ENCODE measurements at regions not wholly inside any gene's neighbourhood (a gene's known extent, or its start where the extent isn't known, plus 50 kb on each side); places are given as distances from the start of the nearest gene placed in this dataset.
"Not testable (repeated sequence)": the region's sequence is repeated elsewhere in the genome, so short reads cannot be mapped to it uniquely, and the experiment has no call there.

DNA sequence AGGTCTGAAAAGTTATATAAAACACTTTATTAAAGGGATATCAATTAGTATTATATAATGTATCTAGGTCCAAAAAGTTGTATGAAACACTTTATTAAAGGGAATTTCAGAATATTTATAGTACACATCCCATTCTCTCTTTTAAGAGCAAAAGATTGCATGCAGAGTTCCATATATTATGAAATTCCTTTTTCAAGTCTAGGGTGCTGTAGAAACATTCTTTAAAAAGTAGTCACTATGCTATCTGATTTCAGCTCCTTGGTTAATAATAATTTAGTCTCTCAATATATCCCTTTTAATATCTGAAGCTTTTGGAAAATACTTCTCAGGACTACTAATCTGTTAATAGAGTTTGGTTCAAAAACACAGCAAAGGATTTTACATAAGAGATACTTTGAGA, 1496.1 kb upstream of the C9orf72 start:
- Histone ChIP-seq H3K4me3 (no peak overlapping the region), H3K36me3 (no peaks in the 10 kb centered on the region), H4K20me1 (no peaks in the 10 kb centered on the region), H3K27ac (no peak overlapping the region), H3K4me1 (no peaks in the 10 kb centered on the region), H3K4me2 (no peak overlapping the region), H3K9ac (no peak overlapping the region), H3K27me3 (no peaks in the 10 kb centered on the region), H3K9me3 (replicated peaks in 1 of 11) (no peaks in the 10 kb centered on the region)
- no peak for TF ChIP-seq Cebpa-rat (IDR thresholded peaks at IDR 0.05)

- no peaks in the 10 kb centered on the region for H3K9me3 ChIP-seq (replicated peaks in 1 of 11)
- no peak overlapping the region for H3K9ac ChIP-seq
- no peaks in the 10 kb centered on the region for H3K4me1 ChIP-seq
- H3K27me3 ChIP-seq: no peaks in the 10 kb centered on the region
- no peak overlapping the region for H3K4me2 ChIP-seq
- H3K4me3 ChIP-seq: no peak overlapping the region
- TF ChIP-seq Cebpa-rat (IDR thresholded peaks at IDR 0.05): no peak
- no peaks in the 10 kb centered on the region for H3K36me3 ChIP-seq
- no peaks in the 10 kb centered on the region for H4K20me1 ChIP-seq
- no peak overlapping the region for H3K27ac ChIP-seq
Measured at GRCh38 chr9:29078063-29078666, 1504.9 kb upstream of the C9orf72 start.

- H3K9ac ChIP-seq: no peak overlapping the region
- no peak overlapping the region for H3K4me2 ChIP-seq
- H3K27ac ChIP-seq: no peak overlapping the region
- no peak overlapping the region for H3K4me3 ChIP-seq
- TF ChIP-seq Cebpa-rat (IDR thresholded peaks at IDR 0.05): no peak
- no peaks in the 10 kb centered on the region for H3K9me3 ChIP-seq (replicated peaks in 1 of 11)
- no peaks in the 10 kb centered on the region for H4K20me1 ChIP-seq
- no peaks in the 10 kb centered on the region for H3K36me3 ChIP-seq
- no peaks in the 10 kb centered on the region for H3K27me3 ChIP-seq
- H3K4me1 ChIP-seq: no peaks in the 10 kb centered on the region
Measured at GRCh38 chr9:29100762-29101161, 1527.5 kb upstream of the C9orf72 start.

GRCh38 chr9:29104166-29104565, 1530.9 kb upstream of the C9orf72 start:
- H3K27ac ChIP-seq; H3K4me3 ChIP-seq; H3K27me3 ChIP-seq; H3K4me1 ChIP-seq; H3K36me3 ChIP-seq; H4K20me1 ChIP-seq; H3K9me3 ChIP-seq (replicated peaks in 1 of 11); H3K9ac ChIP-seq; H3K4me2 ChIP-seq: not testable (repeated sequence)

GRCh38 chr9:29118555-29118954, 1545.3 kb upstream of the C9orf72 start:
- H3K9ac ChIP-seq: no peak overlapping the region
- H3K27ac ChIP-seq: no peak overlapping the region
- H3K4me2 ChIP-seq: no peak overlapping the region
- no peaks in the 10 kb centered on the region for H4K20me1 ChIP-seq
- TF ChIP-seq Cebpa-rat (IDR thresholded peaks at IDR 0.05): no peak
- no peak overlapping the region for H3K4me3 ChIP-seq
- no peaks in the 10 kb centered on the region for H3K4me1 ChIP-seq
- no peaks in the 10 kb centered on the region for H3K36me3 ChIP-seq
- H3K9me3 ChIP-seq (replicated peaks in 1 of 11): no peaks in the 10 kb centered on the region
- H3K27me3 ChIP-seq: no peaks in the 10 kb centered on the region

GRCh38 chr9:29126783-29127182, 1553.5 kb upstream of the C9orf72 start:
- Histone ChIP-seq H3K4me3 (no peak overlapping the region), H3K4me1 (peaks cover 0 to 16% (median 0%) of the 10 kb centered on the region in 10 experiments; a peak in 1 of 20 replicates), H3K27me3 (no peaks in the 10 kb centered on the region), H3K36me3 (no peaks in the 10 kb centered on the region), H3K27ac (peak overlapping the region in 1 of 11 experiments; percentile 20; a peak in 1 of 22 replicates), H4K20me1 (no peaks in the 10 kb centered on the region), H3K9me3 (replicated peaks in 1 of 11) (peaks cover 41 to 57% (median 50%) of the 10 kb centered on the region in 11 experiments), H3K9ac (no peak overlapping the region), H3K4me2 (peak overlapping the region in 2 of 11 experiments; percentile 0 to 26; a peak in 2 of 22 replicates)
- TF ChIP-seq Cebpa-rat (IDR thresholded peaks at IDR 0.05): no peak

DNA sequence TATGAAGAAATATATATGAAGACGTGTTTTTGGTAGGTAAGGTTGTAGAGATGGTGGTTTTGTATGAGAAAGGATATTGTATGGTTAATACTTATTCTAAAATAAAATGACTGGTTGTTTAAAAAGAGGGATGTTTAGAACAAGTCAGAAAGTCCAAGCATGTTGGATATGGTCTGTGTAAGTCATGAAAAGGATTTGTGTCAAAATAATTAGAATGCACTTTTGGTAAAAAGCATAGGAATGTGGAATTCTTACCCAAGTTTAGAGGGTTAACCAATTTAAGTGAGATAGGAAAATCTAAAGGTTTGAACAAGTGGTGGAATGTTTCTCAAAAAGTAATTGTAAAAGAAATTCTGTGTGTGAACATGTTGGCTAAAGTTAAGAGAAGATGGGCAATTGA, 1556.5 kb upstream of the C9orf72 start:
- Histone ChIP-seq H3K4me2 (no peak overlapping the region), H3K4me1 (peaks cover 0 to 16% (median 0%) of the 10 kb centered on the region in 10 experiments; a peak in 1 of 20 replicates), H3K4me3 (no peak overlapping the region), H3K9ac (no peak overlapping the region), H3K27me3 (no peaks in the 10 kb centered on the region), H3K9me3 (replicated peaks in 1 of 11) (peaks cover 44 to 59% (median 57%) of the 10 kb centered on the region in 11 experiments), H3K27ac (no peak overlapping the region), H4K20me1 (no peaks in the 10 kb centered on the region), H3K36me3 (no peaks in the 10 kb centered on the region)
- no peak for TF ChIP-seq Cebpa-rat (IDR thresholded peaks at IDR 0.05)

DNA sequence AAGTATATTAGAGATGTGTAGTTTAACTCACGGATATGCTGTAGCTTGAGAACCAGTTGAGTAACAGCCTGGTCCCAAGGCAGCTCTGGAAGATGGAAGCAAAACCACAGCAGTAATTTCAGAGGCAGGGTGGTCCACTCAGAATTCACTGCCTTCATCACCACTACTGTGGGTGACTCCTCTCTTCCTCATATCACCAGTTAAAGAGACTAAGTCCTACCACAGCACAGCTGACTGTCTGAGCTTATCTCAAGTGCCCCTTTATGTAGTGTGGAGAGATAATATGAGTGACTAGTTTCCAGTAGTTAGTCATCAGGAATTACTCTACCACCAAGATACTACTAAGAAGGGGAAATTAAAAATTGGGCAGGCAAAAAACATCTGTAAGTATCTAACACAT, 1571.2 kb upstream of the C9orf72 start:
- Histone ChIP-seq H3K27me3 (no peaks in the 10 kb centered on the region), H3K9ac (no peak overlapping the region), H3K4me1 (no peaks in the 10 kb centered on the region), H3K4me3 (no peak overlapping the region), H4K20me1 (no peaks in the 10 kb centered on the region), H3K4me2 (no peak overlapping the region), H3K36me3 (no peaks in the 10 kb centered on the region), H3K27ac (no peak overlapping the region), H3K9me3 (replicated peaks in 1 of 11) (peaks cover 0 to 6% (median 0%) of the 10 kb centered on the region in 11 experiments; a peak in 3 of 22 replicates)
- no peak for TF ChIP-seq Cebpa-rat (IDR thresholded peaks at IDR 0.05)

DNA sequence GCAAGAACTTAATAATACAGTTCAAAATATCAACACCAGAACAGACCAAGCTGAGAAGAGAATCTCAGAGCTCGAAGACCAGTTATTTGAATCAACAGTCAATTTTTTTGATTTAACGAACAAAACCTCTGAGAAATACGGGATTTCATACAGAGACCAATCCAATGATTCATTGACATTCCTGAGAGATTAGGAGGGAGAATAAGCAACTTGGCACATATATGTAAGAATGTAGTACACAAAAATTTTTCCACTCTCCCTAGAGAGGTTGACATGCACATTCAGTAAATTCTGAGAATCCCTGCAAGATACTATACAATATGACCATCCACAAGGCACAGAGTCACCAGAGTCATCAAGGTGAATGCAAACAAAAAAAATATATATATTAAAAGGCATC, 1577.3 kb upstream of the C9orf72 start:
- Histone ChIP-seq H3K36me3 (no peaks in the 10 kb centered on the region), H3K27ac (no peak overlapping the region), H3K9me3 (replicated peaks in 1 of 11) (no peaks in the 10 kb centered on the region), H3K4me3 (no peak overlapping the region), H3K27me3 (no peaks in the 10 kb centered on the region), H3K4me1 (no peaks in the 10 kb centered on the region), H4K20me1 (no peaks in the 10 kb centered on the region), H3K9ac (no peak overlapping the region), H3K4me2 (no peak overlapping the region)
- TF ChIP-seq Cebpa-rat (IDR thresholded peaks at IDR 0.05): no peak

- no peak overlapping the region for H3K9ac ChIP-seq
- TF ChIP-seq Cebpa-rat (IDR thresholded peaks at IDR 0.05): no peak
Measured at GRCh38 chr9:29160763-29161353, 1587.6 kb upstream of the C9orf72 start.

More at GRCh38 chr9:29160763-29161353, 1587.6 kb upstream of the C9orf72 start:
- Histone ChIP-seq H3K9me3 (replicated peaks in 1 of 11) (no peaks in the 10 kb centered on the region), H3K4me2 (no peak overlapping the region), H3K4me3 (no peak overlapping the region), H3K27ac (no peak overlapping the region), H3K4me1 (no peaks in the 10 kb centered on the region), H3K36me3 (no peaks in the 10 kb centered on the region), H3K27me3 (no peaks in the 10 kb centered on the region), H4K20me1 (no peaks in the 10 kb centered on the region)
